SK-N-SH (cell line): ENCODE measurements at regions not wholly inside any gene's neighbourhood (a gene's known extent, or its start where the extent isn't known, plus 50 kb on each side); places are given as distances from the start of the nearest gene placed in this dataset.
"Not testable (repeated sequence)": the region's sequence is repeated elsewhere in the genome, so short reads cannot be mapped to it uniquely, and the experiment has no call there.

Experiments used
- CTCF ChIA-PET: fragments of 300-600, 350-600 bp; formaldehyde crosslinking; extraction: SDS; loops from one replicate; lab custom pipeline; 2021; lab: Yijun Ruan, JAX
- POLR2A ChIA-PET: fragments of 350-600 bp; sonication (Branson Sonifier 250); formaldehyde crosslinking; extraction: SDS; loops from one replicate; lab custom pipeline; 2020; ENCODE audit warnings: antibody characterized with exemption, inconsistent platforms; lab: Yijun Ruan, JAX
- DNase-seq: peaks from one replicate; pipeline ENCODE4 v3.0.0; 2012
- H2AFZ ChIP-seq: fragments of 200-600 bp; sonication (generic); 2 replicates; pipeline ENCODE4 v1.8.1; 2016; ENCODE audit warnings: antibody characterized with exemption, mild to moderate bottlenecking, low read depth
- H3F3A ChIP-seq: fragments of 200-600 bp; sonication (generic); replicated peaks from 2 replicates; pipeline ENCODE3; 2016; ENCODE audit warnings: antibody characterized with exemption, mild to moderate bottlenecking; ENCODE audit not compliant: insufficient read depth
- H3K27ac ChIP-seq, 2 experiments: fragments of 200-500 bp in 1 of 2; fragments of 200-600 bp in 1 of 2; sonication (Bioruptor generic) in 1 of 2; sonication (generic), shearing (Covaris generic) in 1 of 2; 2 replicates each; pipeline versions ENCODE4 v1.5.1 to v1.6.1; 2014 to 2016; ENCODE audit warnings: low read depth in 2 of 2, inconsistent platforms in 1 of 2, low read length in 1 of 2, mild to moderate bottlenecking in 1 of 2, mixed read lengths in 1 of 2
- H3K27me3 ChIP-seq: fragments of 200-600 bp; sonication (generic), shearing (Covaris generic); 2 replicates; pipeline ENCODE4 v1.6.1; 2016; ENCODE audit warnings: mixed run types; ENCODE audit not compliant: insufficient read depth
- H3K36me3 ChIP-seq, 2 experiments: fragments of 200-500 bp in 1 of 2; fragments of 200-600 bp in 1 of 2; sonication (Bioruptor generic) in 1 of 2; sonication (generic) in 1 of 2; replicated peaks in 1 of 2; 2 replicates each; pipeline versions ENCODE3 to v1.5.1; 2014 to 2016; ENCODE audit warnings: low read length in 1 of 2, mild to moderate bottlenecking in 1 of 2; ENCODE audit not compliant: insufficient read depth in 2 of 2, control insufficient read depth in 1 of 2
- H3K4me1 ChIP-seq, 2 experiments: fragments of 200-500 bp in 1 of 2; fragments of 200-600 bp in 1 of 2; sonication (Bioruptor generic) in 1 of 2; sonication (generic), shearing (Covaris generic) in 1 of 2; 2 replicates each; pipeline versions ENCODE4 v1.5.1 to v1.6.1; 2014 to 2016; ENCODE audit warnings: low read depth in 1 of 2, low read length in 1 of 2, mixed run types in 1 of 2; ENCODE audit not compliant: insufficient read depth in 2 of 2, control insufficient read depth in 1 of 2
- H3K4me2 ChIP-seq: fragments of 200-600 bp; sonication (generic), shearing (Covaris generic); 2 replicates; pipeline ENCODE4 v1.6.1; 2017; ENCODE audit warnings: mixed run types
- H3K4me3 ChIP-seq, 2 experiments: fragments of 200-500 bp in 1 of 2; fragments of 200-600 bp in 1 of 2; sonication (Bioruptor generic) in 1 of 2; sonication (generic), shearing (Covaris generic) in 1 of 2; 2 replicates each; pipeline versions ENCODE4 v1.5.1 to v1.8.1; 2014 to 2016; ENCODE audit warnings: low read depth in 2 of 2, inconsistent platforms in 1 of 2, low read length in 1 of 2, mild to moderate bottlenecking in 1 of 2, mixed read lengths in 1 of 2, moderate library complexity in 1 of 2
- H3K79me2 ChIP-seq: fragments of 200-600 bp; sonication (generic); 2 replicates; pipeline ENCODE4 v1.8.1; 2017; ENCODE audit warnings: mild to moderate bottlenecking; ENCODE audit not compliant: insufficient read depth
- H3K9ac ChIP-seq: fragments of 200-600 bp; sonication (generic); 2 replicates; pipeline ENCODE4 v1.6.1; 2017; ENCODE audit warnings: mixed run types
- H3K9me2 ChIP-seq: fragments of 200-600 bp; sonication (generic); 2 replicates; pipeline ENCODE4 v1.6.1; 2017; ENCODE audit warnings: mixed run types
- H3K9me3 ChIP-seq: fragments of 200-600 bp; sonication (generic); 2 replicates; pipeline ENCODE4 v1.6.1; 2017; ENCODE audit warnings: mixed run types, mild to moderate bottlenecking, moderate library complexity
- H4K20me1 ChIP-seq: fragments of 200-600 bp; sonication (generic); 2 replicates; pipeline ENCODE4 v1.6.1; 2017; ENCODE audit warnings: mild to moderate bottlenecking, mixed run types; ENCODE audit not compliant: insufficient read depth
- CHD2 ChIP-seq: fragments of 150-350 bp; IDR thresholded peaks from 2 replicates; pipeline ENCODE4 v1.6.1; 2018; ENCODE audit warnings: low read length; ENCODE audit not compliant: partially characterized antibody
- EZH2phosphoT487 ChIP-seq: fragments of 200-600 bp; sonication (generic); IDR thresholded peaks from 2 replicates; pipeline ENCODE4 v1.6.1; 2017; ENCODE audit warnings: low read depth, mixed run types, mild to moderate bottlenecking, antibody characterized with exemption, moderate library complexity, borderline replicate concordance
- FOXM1 ChIP-seq: IDR thresholded peaks from 2 replicates; pipeline ENCODE4 v1.4.0; 2012; ENCODE audit warnings: low read depth, mild to moderate bottlenecking
- NFIC ChIP-seq: IDR thresholded peaks from 2 replicates; pipeline ENCODE4 v1.4.0; 2012; ENCODE audit warnings: borderline replicate concordance
- NRF1 ChIP-seq: IDR thresholded peaks from 2 replicates; pipeline ENCODE4 v1.6.1; 2012; ENCODE audit warnings: low read depth, mild to moderate bottlenecking, low read length
- PBX3 ChIP-seq: IDR thresholded peaks from 2 replicates; pipeline ENCODE4; 2012
- RAD21 ChIP-seq: IDR thresholded peaks from 2 replicates; pipeline ENCODE4 v1.6.1; 2012; ENCODE audit warnings: mild to moderate bottlenecking, low read length
- RCOR1 ChIP-seq: fragments of 150-350 bp; IDR thresholded peaks from 2 replicates; pipeline ENCODE4 v1.6.1; 2017; ENCODE audit warnings: antibody characterized with exemption, low read length
- SIN3A ChIP-seq: IDR thresholded peaks from 2 replicates; pipeline ENCODE4 v1.6.1; 2012; ENCODE audit warnings: low read depth, mild to moderate bottlenecking, low read length, moderate library complexity, borderline replicate concordance
- TEAD4 ChIP-seq: IDR thresholded peaks from 2 replicates; pipeline ENCODE4 v1.4.0; 2012; ENCODE audit warnings: mild to moderate bottlenecking, borderline replicate concordance; ENCODE audit not compliant: insufficient read depth
- WGBS: methylation state at CpG from one replicate; pipeline ENCODE4 v1.1.6; 2017; ENCODE audit warnings: low lambda C conversion rate; 5-methylcytosine and 5-hydroxymethylcytosine counted together
- TF ChIP-seq, protein P1 (sequence below): IDR thresholded peaks from 2 replicates; pipeline ENCODE4 v1.4.0; 2012; ENCODE audit warnings: low read depth
- TF ChIP-seq, protein P2 (sequence below): IDR thresholded peaks from 2 replicates; pipeline ENCODE4 v1.4.0; 2012; ENCODE audit warnings: low read depth, borderline replicate concordance
- TF ChIP-seq, protein P3 (sequence below): IDR thresholded peaks from 2 replicates; pipeline ENCODE4 v1.6.1; 2012; ENCODE audit warnings: mild to moderate bottlenecking, low read depth, low read length, moderate library complexity

DNA sequence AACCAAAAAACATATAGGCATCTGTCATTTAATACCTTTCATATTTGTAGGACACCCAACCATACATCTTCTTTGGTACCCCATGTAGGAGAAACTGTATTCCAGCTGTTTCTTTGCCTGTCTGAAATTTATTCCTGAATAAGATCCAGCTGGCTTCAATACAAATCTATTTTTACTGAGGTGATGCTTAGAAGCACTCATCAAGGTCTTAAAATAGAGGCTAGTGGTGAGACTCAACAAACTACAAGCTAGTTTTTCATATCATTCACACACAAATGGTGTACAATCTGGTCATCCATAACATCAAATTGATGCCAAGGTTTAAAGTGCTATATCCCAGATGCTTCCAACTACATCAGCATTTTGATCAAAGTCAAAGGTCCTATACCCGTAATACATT, 1071.3 kb upstream of the MIR17HG start:
- Histone ChIP-seq H3K4me2 (no peak overlapping the region), H3K9me3 (no peaks in the 10 kb centered on the region), H3F3A (no peaks in the 10 kb centered on the region), H3K27ac (no peak overlapping the region), H3K79me2 (no peaks in the 10 kb centered on the region), H3K9me2 (no peaks in the 10 kb centered on the region), H3K4me3 (no peak overlapping the region), H3K4me1 (no peaks in the 10 kb centered on the region), H3K36me3 (no peaks in the 10 kb centered on the region), H4K20me1 (no peaks in the 10 kb centered on the region), H2AFZ (no peak overlapping the region), H3K9ac (no peak overlapping the region), H3K27me3 (no peaks in the 10 kb centered on the region)
- CTCF ChIA-PET: no interaction called here
- POLR2A ChIA-PET: no interaction called here
- no peak for DNase-seq
- TF ChIP-seq, protein P1, sequence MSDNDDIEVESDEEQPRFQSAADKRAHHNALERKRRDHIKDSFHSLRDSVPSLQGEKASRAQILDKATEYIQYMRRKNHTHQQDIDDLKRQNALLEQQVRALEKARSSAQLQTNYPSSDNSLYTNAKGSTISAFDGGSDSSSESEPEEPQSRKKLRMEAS: no peak
- TF ChIP-seq SIN3A (no peak), FOXM1 (no peak), NRF1 (no peak), PBX3 (no peak), RAD21 (no peak), TEAD4 (no peak), NFIC (no peak), RCOR1 (no peak), CHD2 (no peak), EZH2phosphoT487 (no peak)
- TF ChIP-seq, protein P2, sequence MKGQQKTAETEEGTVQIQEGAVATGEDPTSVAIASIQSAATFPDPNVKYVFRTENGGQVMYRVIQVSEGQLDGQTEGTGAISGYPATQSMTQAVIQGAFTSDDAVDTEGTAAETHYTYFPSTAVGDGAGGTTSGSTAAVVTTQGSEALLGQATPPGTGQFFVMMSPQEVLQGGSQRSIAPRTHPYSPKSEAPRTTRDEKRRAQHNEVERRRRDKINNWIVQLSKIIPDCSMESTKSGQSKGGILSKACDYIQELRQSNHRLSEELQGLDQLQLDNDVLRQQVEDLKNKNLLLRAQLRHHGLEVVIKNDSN: no peak
- TF ChIP-seq, protein P3, sequence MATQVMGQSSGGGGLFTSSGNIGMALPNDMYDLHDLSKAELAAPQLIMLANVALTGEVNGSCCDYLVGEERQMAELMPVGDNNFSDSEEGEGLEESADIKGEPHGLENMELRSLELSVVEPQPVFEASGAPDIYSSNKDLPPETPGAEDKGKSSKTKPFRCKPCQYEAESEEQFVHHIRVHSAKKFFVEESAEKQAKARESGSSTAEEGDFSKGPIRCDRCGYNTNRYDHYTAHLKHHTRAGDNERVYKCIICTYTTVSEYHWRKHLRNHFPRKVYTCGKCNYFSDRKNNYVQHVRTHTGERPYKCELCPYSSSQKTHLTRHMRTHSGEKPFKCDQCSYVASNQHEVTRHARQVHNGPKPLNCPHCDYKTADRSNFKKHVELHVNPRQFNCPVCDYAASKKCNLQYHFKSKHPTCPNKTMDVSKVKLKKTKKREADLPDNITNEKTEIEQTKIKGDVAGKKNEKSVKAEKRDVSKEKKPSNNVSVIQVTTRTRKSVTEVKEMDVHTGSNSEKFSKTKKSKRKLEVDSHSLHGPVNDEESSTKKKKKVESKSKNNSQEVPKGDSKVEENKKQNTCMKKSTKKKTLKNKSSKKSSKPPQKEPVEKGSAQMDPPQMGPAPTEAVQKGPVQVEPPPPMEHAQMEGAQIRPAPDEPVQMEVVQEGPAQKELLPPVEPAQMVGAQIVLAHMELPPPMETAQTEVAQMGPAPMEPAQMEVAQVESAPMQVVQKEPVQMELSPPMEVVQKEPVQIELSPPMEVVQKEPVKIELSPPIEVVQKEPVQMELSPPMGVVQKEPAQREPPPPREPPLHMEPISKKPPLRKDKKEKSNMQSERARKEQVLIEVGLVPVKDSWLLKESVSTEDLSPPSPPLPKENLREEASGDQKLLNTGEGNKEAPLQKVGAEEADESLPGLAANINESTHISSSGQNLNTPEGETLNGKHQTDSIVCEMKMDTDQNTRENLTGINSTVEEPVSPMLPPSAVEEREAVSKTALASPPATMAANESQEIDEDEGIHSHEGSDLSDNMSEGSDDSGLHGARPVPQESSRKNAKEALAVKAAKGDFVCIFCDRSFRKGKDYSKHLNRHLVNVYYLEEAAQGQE: no peak
- WGBS: 24% methylated on average over 1 of the region's 1 CpG

DNA sequence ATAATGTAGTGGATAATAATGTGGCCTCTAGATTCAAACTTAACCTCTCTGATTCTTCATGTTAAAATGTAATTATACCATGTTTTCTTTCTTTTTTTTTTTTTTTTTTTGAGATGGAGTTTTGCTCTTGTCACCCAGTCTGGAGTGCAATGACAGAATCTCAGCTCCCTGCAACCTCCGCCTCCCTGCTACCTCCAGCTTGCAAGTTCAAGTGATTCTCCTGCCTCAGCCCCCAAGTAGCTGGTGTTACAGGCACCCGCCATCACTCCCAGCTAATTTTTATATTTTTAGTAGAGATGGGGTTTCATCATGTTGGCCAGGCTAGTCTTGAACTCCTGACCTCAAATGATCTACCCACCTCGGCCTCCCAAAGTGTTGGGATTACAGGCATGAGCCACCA, 1069.3 kb upstream of the MIR17HG start:
- H3K36me3 ChIP-seq, H3K4me3 ChIP-seq, H3K9ac ChIP-seq, H3K79me2 ChIP-seq, H3K4me2 ChIP-seq, H3K9me2 ChIP-seq, CTCF ChIA-PET, H3K27me3 ChIP-seq, DNase-seq, H2AFZ ChIP-seq, H3F3A ChIP-seq, H3K4me1 ChIP-seq, H3K27ac ChIP-seq, H3K9me3 ChIP-seq, POLR2A ChIA-PET, H4K20me1 ChIP-seq: not testable (repeated sequence)
- WGBS: 77% methylated on average over 3 of the region's 3 CpGs
